Upper lobe of left lung (tissue), 4 donors: ENCODE measurements at regions not wholly inside any gene's neighbourhood (a gene's known extent, or its start where the extent isn't known, plus 50 kb on each side); places are given as distances from the start of the nearest gene placed in this dataset.

Experiments used
- POLR2AphosphoS5 ChIP-seq, 2 donors: sonication (generic); formaldehyde crosslinking; IDR thresholded peaks; one replicate each; pipeline ENCODE4 v1.5.1; 2017; ENCODE audit warnings: antibody characterized with exemption in 2 of 2
- TF ChIP-seq, protein P1 (sequence below), 6 experiments: fragments of 450-650 bp in 4 of 6; fragments of 200-600 bp in 2 of 6; sonication (generic) in 2 of 6; IDR thresholded peaks; one replicate each; pipeline ENCODE4 v1.5.1; 2016 to 2019; ENCODE audit warnings: antibody characterized with exemption in 6 of 6

- TF ChIP-seq, protein P1, sequence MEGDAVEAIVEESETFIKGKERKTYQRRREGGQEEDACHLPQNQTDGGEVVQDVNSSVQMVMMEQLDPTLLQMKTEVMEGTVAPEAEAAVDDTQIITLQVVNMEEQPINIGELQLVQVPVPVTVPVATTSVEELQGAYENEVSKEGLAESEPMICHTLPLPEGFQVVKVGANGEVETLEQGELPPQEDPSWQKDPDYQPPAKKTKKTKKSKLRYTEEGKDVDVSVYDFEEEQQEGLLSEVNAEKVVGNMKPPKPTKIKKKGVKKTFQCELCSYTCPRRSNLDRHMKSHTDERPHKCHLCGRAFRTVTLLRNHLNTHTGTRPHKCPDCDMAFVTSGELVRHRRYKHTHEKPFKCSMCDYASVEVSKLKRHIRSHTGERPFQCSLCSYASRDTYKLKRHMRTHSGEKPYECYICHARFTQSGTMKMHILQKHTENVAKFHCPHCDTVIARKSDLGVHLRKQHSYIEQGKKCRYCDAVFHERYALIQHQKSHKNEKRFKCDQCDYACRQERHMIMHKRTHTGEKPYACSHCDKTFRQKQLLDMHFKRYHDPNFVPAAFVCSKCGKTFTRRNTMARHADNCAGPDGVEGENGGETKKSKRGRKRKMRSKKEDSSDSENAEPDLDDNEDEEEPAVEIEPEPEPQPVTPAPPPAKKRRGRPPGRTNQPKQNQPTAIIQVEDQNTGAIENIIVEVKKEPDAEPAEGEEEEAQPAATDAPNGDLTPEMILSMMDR (IDR thresholded peaks at IDR 0.05), result no peak
- no peak for TF ChIP-seq POLR2AphosphoS5 (IDR thresholded peaks at IDR 0.05)
These were observed 547.3 kb downstream of the PLCL1 start for GRCh38 chr2:198351647-198352046.
